Hematopoietic multipotent progenitor cell treated with erythropoietin and hydrocortisone succinate and interleukin-3 and kit ligand, for 4 days (in vitro differentiated cells): ENCODE measurements at regions not wholly inside any gene's neighbourhood (a gene's known extent, or its start where the extent isn't known, plus 50 kb on each side); places are given as distances from the start of the nearest gene placed in this dataset.
A peak's percentile ranks its signal among the peaks of the same experiment; 100 is the strongest.

Experiments used
- DNase-seq: peaks from one replicate; pipeline ENCODE4 v3.0.0-alpha.2; 2015

DNA sequence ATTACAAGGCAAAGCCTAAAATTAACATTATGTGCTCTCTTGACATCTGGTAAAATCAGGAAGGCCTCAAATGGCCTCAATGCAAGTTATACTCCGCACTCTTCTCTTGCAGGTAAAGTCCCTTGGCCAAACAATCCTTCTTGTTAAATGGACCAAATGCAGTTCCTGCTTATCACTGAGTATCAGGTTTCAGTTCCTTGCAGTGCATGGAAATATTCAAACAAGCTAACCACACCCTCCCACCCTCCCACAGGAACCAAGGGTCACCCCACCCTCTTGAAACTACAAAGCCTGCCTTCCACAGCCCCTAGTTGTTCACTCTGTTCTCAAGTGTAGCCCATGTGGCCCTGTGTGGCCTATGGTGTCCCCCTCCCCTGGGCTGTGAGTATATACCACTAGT lies 171.9 kb upstream of the CADPS start:
- DNase-seq, result no peak

DNA sequence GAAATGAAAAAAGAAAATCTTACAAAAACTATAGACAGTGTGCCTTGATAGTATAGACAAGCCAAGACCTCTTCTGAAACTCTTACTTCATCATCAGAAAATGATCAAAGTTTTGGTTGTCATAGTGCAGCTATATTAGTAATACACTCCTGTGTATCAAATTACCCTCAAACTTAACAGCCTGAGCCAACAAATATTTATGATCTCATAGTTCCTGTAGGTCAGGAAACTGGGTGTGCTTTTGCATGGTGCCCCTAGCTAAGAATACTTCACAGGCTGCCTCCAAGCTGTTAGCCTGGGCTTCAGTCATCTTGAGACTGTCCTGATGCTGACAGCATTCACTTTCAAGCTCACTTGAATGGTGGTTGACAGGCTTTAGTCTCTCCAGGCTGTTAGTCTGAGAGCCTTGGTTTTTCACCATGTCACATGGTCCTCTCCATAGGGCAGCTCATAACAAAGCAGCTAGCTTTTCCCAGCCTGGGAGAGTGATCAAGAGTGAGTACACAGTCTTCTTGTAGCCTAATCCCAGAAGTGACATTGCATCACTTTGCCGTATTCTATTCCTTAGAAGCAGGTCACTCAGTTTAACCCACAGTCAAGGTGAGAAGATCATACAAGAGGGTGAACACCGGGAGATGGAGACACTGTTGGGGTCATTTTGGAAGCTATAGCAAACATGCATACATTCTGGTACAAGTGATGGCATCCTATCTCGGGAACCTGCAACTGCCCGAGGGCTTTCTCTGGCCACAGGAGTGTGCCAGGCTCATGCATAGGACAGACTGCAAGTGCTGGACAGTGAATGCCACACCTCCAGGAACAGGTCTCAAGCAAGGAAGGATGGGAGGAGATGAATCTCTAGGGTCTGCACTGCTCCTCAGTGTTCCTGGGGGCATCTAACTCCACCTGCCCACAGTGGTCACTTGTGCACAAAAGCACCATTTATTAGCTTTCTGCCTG lies 173.4 kb upstream of the CADPS start:
- DNase-seq, result no peak

DNA sequence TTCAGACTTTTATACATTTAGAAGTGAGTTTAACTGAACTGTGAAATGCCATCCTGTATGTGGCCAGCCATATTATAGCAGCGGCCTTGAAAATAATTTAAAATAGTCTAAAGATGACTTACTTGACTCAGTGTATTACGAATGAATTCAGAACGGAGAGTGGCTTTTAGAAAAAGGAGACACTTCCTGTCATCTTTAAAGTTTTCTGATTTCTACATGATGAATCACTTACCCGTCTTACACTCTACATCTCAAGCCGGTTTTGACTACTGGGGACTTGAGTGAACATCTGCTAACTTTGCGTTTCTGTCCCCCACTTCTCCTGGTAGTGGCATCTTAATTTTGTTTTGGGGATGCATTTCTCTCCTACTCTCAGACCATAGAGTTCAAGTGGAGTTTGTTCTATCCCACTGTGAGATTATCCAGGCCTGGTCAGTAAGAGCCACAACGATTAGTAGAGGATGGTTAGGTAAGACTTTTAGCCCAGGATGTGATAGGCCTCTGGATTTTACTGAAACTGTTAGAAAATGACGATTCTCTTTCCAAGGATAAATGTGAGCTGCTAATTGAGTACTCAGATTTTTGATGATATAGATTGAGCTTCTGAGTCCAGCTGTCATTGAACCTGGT lies 175.4 kb upstream of the CADPS start:
- DNase-seq, result no peak

DNA sequence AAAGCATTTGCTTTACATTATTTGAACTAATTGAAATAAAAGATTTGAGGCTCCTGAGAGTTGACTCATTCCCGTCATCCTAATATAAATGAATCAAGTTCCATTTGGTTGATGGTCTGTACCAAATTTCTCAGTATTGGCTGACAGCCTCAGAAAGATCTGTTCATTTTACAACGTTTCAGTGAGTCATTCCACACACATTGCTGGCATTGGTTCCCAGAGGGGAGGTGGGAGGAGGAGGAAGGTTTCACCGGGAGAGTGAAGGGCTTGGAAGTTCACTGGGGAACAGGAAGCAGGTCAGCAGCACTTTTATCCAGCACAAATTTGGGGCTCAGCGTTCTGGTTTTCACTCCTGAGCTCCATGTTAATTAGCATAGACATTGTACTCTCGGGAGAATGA lies 176.7 kb upstream of the CADPS start:
- DNase-seq, result no peak

DNA sequence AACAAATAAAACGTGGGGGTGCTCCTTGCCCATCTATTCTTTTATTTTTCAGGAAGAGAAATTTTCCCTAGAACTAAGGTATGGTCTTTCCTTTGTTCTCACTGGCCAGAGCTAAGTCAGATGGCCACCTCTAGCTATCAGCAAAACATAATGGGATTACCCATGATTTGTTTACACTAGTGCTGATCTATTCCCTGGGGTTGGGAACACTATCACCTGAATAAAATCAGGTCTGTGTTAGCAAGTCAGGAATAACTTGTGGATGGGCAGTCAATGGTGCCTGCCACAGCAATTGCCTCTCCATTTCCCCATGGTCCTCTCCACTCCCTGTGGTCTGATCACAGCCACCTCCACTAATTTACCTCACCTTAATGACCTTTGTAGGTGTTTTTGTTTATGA lies 181.7 kb upstream of the CADPS start:
- DNase-seq, result no peak

DNA sequence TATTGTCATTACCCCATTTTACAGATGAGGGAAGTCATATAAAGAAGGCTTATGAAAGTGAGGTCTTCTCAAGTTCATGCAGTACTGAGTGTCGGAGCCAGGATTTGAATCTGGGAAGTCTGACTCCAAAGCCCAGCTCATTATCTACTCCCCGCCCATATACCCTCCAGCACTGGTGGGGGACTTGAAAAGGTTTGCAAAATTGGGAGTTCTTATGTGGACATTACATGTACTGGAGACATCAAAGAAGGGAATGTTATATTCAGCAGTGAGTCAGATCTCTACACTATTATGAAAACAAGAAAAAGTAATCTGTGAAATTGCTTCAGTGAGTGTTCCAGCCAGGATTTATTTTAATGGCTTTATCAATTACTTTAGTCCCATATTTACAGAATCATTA lies 185.2 kb upstream of the CADPS start:
- no peak for DNase-seq

DNA sequence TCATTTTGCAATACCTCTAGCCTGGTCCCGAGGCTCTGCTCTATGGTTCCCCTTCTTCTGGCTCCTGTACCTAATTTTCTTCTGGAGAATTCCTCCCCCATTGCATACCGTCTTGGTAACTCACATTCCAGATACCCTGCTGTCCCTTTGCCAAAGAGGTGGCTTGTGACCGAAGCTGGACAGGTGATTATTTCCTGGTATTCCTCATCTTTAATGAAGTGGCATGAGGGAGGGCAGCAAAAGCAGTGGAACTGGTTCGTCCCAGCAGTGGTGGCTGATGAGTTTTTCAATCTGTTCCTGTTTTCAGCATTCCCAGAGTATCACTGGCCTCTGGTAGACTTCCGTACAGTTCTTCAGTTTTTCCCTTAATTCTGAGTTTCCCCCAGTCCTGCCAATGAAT lies 186.2 kb upstream of the CADPS start:
- no peak for DNase-seq

DNA sequence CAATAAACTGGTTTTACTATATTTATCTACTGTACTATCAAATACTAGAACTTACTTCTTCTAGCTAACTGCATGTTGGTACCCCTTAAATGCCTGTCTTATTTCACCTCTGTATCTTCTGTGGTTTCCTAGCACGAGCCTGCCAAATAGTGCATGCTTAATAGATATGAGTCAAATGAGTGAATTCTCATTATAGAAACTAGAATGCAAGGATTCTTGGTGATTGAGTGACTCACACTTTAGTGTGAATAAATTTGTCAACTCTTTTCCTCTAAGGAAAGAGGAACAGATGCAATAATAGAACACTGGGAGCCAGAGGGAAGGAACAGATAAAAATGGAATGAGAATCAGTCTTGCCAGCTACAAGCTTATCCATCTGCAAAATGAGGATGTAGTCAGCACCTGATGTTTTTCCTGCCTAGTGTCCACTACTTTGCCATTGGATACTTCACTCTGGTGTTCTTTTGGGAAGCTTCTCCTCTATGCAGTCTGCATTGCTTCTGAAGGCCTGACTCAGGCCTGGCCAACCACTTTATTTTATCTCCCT lies 189.1 kb upstream of the CADPS start:
- DNase-seq, result no peak

DNA sequence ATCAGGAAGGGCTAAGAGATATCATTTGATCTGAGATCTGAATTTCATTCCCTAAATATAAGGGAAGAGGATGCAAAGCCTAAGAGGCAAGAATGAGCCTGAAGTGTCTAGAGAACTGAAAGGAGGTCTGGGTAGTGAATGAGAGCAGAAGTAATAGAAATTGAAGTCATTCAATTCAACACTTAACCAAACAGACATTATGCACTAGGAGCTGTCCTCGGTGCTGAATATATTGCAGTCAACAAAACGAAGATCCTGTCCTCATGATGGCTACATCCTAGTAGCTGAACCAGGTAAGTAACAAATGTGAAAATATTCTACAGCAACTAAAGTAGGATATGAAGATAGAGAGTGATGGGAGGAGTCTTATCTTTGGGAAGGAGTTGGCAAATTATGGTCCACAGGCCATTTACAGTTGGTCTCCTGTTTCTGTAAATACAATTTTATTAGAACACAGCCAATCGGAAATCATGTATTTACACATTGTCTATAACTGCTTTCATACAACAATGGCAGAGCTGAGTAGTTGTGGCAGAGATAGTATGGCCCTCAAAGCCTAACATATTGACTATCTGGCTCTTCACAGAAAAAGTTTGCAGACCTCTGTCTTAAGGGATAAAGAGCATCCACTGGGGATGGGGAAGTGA lies 192.9 kb upstream of the CADPS start:
- DNase-seq, result peak; percentile 65

DNA sequence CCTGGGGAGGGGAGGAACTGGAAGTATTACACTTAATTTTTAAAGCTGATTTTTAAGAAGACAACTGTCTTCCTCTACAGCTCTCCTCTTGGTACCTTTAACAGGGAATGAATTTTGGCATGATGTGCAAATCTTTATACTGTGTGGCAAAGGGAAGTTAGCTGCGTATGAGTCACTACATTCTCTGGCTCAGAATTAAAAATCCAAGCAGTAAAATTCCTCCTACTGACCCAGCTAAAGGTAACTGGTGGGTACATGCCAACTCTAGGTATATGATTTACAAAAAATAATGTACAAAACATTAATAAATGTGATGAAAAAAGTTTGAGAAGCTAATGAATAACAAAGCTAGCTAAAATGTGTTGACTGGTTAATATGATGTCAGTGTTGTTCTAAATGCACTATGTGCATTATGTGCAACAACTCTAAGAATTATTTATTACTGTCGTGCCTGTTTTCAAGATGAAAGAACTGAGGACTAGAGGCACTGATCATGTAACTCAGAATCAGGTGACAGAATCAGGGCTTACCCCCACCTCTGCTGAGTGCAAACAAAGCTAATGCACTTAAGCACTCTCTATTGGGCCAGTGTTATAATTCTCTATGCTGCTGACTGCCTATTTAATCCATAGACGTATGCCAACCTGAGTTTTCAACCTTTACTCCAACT lies 194.7 kb upstream of the CADPS start:
- no peak for DNase-seq

DNA sequence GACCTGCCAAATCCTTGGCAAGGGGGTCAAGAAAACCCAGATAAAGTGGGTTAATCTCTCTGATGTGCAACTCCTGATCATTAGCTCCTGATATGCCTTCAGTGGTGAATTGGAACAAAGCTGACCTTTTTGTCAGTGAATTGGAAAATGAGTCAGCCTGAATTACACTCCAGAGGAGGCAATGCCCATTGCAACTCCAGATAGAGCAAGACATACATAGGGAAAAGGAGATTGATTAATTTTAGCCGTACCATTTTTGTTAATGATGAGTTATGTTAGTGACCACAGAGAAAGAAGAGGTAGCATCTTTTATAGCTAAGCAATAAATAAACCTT lies 195.2 kb upstream of the CADPS start:
- DNase-seq, result no peak

DNA sequence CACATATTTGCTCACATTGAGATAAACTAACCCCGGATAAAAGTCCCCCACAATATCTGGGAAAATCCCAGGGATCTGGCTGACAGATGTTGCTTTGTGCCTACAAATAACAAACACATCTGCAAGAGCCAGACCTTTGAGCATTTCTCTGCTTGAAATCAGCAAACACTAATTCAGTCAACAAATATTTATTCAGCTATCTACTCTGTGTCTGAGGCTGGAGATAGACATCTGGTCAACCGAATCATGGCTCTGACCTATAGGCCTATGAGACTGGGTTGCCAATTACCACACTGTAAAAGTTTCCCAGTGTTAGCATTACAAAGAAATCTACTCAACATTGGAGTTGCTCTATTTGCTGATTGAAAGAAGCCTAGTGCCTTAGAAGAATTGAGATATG lies 201.1 kb upstream of the CADPS start:
- no peak for DNase-seq

DNA sequence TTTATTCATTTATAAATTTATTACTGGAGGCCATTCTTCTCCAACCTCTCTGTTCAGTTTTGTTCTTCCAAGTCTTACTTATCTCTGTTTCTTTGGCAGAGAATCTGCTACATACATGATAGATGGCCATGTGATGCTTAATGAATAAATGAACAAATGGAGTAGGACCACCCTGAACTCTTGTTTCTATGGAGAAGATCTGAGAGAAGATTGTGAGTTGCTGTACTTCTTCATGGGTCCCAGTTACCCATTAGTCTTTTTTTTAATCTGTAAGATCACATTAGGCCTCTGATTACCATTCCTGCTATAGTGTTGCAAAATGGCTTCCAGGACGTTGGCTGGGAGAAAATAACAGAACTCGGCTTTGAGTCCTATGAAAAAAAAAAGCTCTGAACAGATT lies 191.9 kb upstream of the SYNPR start:
- no peak for DNase-seq

DNA sequence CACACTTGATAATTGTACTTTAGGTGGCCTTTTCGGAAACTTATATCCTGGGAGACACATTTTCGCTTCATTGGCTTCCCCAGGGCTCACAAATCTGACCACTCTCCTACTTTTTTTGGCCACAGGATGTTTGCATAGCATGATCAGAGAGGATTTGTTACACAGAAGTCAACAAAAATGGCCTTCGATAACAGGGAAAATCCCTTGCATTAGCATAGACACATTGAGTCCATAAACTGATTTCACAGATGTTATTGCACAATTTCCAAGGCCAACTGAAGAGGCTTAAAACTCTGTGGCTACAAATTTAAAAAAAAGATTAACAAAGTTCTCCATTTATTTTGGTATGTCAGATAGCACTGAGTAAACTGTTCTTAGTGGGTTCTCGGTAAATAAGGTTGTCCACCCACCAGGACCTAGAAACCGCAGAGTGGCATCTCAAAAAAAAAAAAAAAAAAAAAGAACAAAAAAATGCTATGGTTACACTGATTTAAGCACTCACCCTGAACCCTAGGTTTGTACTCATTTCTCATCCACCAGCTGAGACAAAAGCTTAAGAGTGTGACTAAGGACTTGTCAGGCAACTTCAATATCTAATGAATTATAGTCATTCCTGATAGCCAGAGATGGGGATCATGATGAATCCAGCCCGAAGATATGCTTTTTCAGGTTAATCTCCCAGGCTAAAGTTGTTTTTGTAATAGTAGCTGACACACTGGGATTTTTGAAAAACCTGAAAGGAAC lies 188.9 kb upstream of the SYNPR start:
- no peak for DNase-seq

DNA sequence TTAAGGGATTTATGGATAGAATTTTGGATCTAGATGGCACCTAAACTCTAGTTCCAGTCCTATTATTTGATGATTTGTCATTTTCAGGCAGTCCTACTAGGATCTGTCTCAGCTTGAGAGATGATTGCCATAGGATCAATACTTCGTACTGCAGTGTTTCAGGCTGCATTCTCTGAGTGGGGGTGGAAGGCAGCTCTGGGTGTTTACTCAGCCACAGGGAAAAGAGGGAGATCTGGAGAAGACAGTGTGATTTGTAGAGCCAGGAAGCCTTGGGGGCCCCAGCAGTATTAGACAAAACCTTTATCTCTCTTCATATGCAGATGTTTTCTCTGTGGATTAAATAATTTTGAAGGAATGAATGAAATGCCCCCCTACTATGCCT lies 188.4 kb upstream of the SYNPR start:
- no peak for DNase-seq

DNA sequence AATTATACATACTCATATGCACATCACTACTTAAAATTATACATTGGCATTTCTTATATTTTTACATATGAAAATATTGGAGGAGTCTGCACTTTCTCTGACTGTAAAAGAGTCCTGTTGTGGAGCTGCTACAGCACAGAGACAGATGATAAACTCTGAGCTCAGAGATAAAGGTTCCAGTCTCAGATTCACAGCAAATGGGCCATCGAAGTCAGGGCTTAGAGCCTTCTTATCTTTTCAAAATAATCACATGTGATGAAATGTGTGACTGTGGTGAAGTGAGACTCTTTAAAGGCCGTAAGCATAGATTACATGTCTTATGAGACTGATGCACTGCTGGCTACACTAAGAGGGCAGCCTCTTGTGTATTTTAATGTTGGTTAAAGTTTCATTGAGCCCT lies 187.5 kb upstream of the SYNPR start:
- no peak for DNase-seq

DNA sequence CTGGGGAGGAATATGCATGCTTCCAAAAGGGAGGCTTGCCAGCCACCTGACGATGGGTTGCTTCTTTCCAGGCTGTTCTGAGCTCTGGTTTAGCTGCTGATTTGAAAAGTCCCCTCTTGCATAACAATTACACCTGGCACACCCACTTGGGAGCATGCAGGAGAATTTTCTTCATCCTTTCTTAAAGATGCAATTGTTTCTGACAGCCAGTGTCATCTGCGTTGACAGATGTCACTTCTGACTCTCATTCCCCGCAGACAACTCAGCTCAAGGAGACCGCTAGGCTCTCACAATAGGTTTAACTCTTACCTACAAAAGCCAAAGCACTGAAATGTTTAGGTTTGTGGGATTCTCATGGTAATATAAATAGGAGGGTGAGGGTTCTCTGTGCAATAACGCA lies 185.6 kb upstream of the SYNPR start:
- no peak for DNase-seq

DNA sequence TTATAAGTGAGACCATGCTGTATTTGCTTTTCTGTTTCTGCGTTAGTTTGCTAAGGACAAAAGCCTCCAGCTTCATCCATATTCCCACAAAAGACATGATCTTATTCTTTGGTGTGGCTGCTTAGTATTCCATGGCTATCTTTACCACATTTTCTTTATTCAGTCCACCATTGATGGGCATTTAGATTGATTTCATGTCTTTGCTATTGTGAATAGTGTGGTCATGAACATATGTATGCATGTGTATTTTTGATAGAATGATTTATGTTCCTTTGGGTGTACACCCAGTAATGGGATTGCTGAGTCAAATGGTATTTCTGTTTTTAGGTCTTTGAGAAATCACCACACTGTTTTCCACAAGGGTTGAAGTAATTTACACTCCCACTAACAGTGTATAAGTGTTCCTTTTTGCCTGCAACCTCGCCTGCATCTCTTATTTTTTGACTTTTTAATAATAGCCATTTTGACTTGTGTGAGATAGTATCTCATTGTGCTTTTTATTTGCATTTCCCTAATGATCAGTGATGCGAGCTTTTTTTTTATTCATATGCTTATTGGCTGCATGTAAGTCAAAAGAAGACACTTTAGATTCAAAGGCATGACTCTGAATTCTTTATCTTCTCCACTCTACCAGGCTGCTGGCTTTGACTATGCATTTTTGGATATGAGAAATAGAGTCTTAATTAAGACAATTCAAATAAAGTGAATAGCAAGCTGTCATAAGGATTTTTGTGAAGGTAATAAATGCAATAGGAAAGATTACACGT lies 183.3 kb upstream of the SYNPR start:
- no peak for DNase-seq

DNA sequence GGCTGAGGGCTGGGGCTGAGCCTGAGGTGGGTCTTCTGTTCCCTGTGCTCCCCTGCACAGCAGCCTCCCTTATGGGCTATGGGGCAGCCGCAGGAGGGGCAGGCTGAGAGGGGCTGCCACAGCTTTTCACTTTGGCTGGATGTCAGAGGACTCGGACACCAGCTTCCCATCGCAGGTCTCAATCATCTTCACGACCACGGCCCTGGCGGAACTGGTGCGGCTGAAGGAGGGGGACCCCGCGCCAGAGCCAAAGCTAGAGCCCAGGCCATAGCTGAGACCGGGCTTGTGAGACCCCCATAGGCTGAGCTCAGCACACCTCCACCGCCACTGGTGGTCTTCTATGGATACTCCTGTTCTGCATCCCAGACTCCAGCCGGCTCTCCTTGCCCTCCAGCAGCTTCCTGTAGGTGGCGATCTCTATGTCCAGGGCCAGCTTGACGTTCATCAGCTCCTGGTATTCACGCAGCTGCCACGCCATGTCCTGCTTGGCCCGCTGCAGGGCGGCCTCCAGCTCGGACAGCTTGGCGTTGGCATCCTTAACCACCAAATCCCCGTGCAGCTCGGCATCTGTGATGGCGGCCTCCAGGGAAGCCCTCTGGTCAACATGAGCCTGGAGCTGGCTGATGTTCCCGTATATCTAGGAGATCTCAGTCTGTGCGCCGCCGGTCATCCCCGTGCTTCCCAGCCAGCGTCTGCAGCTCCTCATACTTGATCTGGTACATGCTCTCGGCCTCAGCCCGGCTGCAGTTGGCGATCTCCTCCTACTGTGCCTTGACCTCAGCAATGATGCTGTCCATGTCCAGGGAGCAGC lies 181.7 kb upstream of the SYNPR start:
- DNase-seq, result no peak

DNA sequence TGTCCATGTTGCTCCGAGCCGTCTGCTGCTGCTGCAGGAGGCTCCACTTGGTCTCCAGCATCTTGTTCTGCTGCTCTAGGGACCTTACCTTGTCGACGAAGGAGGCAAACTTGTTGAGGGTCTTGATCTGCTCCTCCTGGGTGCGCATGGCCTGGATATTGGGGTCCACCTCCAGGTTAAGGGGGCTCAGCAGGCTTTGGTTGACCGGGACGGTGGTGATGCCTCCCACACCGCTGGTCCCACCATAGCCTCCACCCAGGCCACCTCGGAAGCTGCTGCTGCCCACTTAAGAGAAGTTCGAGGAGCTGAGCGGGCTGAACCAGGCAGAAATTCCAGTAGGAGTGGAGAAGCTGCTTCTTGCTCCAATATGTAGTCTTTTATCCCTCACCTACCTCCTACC lies 180.7 kb upstream of the SYNPR start:
- DNase-seq, result no peak

DNA sequence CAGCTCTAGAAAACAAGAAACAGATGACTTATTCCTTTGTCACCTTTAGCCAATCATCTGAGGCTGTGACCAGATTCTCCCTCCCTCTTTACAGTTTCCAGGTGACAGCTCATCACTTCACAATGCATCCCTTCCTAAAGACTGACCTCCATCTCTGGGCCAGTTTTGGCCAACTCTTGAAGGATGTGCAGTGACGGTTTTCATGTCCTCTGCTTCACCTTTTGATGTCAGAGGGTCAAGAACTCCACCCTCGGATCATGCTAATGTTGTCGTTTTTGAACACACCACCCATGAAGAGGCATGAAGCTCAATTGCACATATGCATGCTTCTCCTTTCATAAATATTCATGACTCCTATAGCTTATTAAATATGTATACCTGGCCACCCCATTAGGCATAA lies 161.2 kb upstream of the SYNPR start:
- no peak for DNase-seq
